RWPE2 (cell line): ENCODE measurements at regions not wholly inside any gene's neighbourhood (a gene's known extent, or its start where the extent isn't known, plus 50 kb on each side); places are given as distances from the start of the nearest gene placed in this dataset.

Experiments
- ATAC-seq: fragments of 200-7000 bp; cut with Tn5 transposase; 3 replicates; pipeline ENCODE4 v1.9.1; 2021; ENCODE audit warnings: low read depth
- DNase-seq: peaks from one replicate; pipeline ENCODE4 v3.0.0-alpha.2; 2020; ENCODE audit warnings: low spot score
- H3K27ac ChIP-seq: fragments of 450-650 bp; 2 replicates; pipeline ENCODE4 v1.5.1; 2017; ENCODE audit warnings: mild to moderate bottlenecking; ENCODE audit not compliant: poor library complexity, severe bottlenecking
- H3K27me3 ChIP-seq: fragments of 250-450 bp; sonication (Bioruptor Pico); 2 replicates; pipeline ENCODE4 v1.5.1; 2021; ENCODE audit warnings: mild to moderate bottlenecking, moderate library complexity; ENCODE audit not compliant: insufficient read depth, poor library complexity, severe bottlenecking
- H3K36me3 ChIP-seq: fragments of 250-450 bp; sonication (Bioruptor Pico); 2 replicates; pipeline ENCODE4 v1.5.1; 2020; ENCODE audit warnings: low read depth, mild to moderate bottlenecking, moderate library complexity
- H3K4me1 ChIP-seq: fragments of 250-450 bp; sonication (Bioruptor Pico); 2 replicates; pipeline ENCODE4 v1.5.1; 2021; ENCODE audit warnings: mild to moderate bottlenecking, moderate library complexity; ENCODE audit not compliant: insufficient read depth, poor library complexity, severe bottlenecking
- H3K4me3 ChIP-seq: fragments of 250-450 bp; sonication (Bioruptor Pico); 2 replicates; pipeline ENCODE4 v1.5.1; 2021; ENCODE audit warnings: mild to moderate bottlenecking, moderate library complexity; ENCODE audit not compliant: severe bottlenecking
- H3K9me3 ChIP-seq: fragments of 250-450 bp; sonication (Bioruptor Pico); 2 replicates; pipeline ENCODE4 v1.5.1; 2021; ENCODE audit warnings: mild to moderate bottlenecking, moderate library complexity; ENCODE audit not compliant: severe bottlenecking
- TF ChIP-seq, protein P1 (sequence below): fragments of 450-650 bp; IDR thresholded peaks from one replicate; pipeline ENCODE4 v1.5.1; 2017; ENCODE audit warnings: mild to moderate bottlenecking, moderate library complexity; ENCODE audit not compliant: poor library complexity, severe bottlenecking

- H3K36me3 ChIP-seq: no peaks in the 10 kb centered on the region
- no peaks in the 10 kb centered on the region for H3K9me3 ChIP-seq
- DNase-seq (no peak), ATAC-seq (no peak)
- no peaks in the 10 kb centered on the region for H3K4me1 ChIP-seq
- no peak overlapping the region for H3K27ac ChIP-seq
- TF ChIP-seq, protein P1, sequence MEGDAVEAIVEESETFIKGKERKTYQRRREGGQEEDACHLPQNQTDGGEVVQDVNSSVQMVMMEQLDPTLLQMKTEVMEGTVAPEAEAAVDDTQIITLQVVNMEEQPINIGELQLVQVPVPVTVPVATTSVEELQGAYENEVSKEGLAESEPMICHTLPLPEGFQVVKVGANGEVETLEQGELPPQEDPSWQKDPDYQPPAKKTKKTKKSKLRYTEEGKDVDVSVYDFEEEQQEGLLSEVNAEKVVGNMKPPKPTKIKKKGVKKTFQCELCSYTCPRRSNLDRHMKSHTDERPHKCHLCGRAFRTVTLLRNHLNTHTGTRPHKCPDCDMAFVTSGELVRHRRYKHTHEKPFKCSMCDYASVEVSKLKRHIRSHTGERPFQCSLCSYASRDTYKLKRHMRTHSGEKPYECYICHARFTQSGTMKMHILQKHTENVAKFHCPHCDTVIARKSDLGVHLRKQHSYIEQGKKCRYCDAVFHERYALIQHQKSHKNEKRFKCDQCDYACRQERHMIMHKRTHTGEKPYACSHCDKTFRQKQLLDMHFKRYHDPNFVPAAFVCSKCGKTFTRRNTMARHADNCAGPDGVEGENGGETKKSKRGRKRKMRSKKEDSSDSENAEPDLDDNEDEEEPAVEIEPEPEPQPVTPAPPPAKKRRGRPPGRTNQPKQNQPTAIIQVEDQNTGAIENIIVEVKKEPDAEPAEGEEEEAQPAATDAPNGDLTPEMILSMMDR: no peak
- H3K27me3 ChIP-seq: no peaks in the 10 kb centered on the region
- H3K4me3 ChIP-seq: no peak overlapping the region
Observed at GRCh38 chr4:37124800-37125199, 119.7 kb upstream of the NWD2 start.

DNA sequence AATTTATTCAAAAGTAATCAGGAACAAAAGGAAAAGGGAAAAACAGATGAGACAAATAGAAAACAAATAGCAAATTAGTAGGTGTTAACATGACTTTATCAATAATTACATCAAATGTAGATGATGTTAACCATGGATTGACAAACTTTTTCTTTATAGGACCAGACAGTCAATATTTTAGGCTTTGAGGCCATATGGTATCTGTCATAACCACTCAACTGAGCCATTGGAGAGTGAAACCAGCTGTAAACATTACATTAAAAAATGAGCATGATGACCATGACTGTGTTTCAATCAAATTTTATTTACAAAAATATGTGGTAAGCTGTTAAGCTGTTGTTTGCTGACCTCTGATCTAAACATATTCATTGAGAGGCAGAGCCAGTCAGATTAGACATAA, 118.5 kb upstream of the NWD2 start:
- no peaks in the 10 kb centered on the region for H3K9me3 ChIP-seq
- no peaks in the 10 kb centered on the region for H3K36me3 ChIP-seq
- no peaks in the 10 kb centered on the region for H3K27me3 ChIP-seq
- ATAC-seq: no peak
- H3K4me3 ChIP-seq: no peak overlapping the region
- H3K27ac ChIP-seq: no peak overlapping the region
- DNase-seq: no peak
- no peaks in the 10 kb centered on the region for H3K4me1 ChIP-seq
- TF ChIP-seq, protein P1: no peak

DNA sequence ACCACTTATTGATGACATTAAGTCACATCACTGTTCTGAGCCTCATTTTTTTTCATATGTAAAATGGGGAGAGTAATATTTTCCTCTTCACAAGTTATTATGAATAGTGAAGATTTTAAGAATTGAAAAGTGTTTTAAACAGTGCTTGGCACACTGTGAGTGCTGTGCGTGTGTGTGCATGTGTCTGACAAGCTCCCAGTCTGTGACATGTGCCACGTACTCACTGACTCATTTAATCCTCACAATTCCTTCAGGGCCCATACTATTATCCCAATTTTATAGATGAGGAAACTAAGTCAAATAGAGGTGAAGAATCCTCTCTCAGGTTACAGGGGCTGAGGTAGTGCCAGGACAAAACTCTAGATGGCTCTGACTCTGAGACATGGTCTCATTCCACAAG, 114.1 kb upstream of the NWD2 start:
- H3K27me3 ChIP-seq: no peaks in the 10 kb centered on the region
- H3K36me3 ChIP-seq: no peaks in the 10 kb centered on the region
- no peak for DNase-seq
- H3K4me3 ChIP-seq: no peak overlapping the region
- H3K27ac ChIP-seq: no peak overlapping the region
- ATAC-seq: no peak
- TF ChIP-seq, protein P1: no peak
- H3K4me1 ChIP-seq: no peaks in the 10 kb centered on the region
- no peaks in the 10 kb centered on the region for H3K9me3 ChIP-seq

DNA sequence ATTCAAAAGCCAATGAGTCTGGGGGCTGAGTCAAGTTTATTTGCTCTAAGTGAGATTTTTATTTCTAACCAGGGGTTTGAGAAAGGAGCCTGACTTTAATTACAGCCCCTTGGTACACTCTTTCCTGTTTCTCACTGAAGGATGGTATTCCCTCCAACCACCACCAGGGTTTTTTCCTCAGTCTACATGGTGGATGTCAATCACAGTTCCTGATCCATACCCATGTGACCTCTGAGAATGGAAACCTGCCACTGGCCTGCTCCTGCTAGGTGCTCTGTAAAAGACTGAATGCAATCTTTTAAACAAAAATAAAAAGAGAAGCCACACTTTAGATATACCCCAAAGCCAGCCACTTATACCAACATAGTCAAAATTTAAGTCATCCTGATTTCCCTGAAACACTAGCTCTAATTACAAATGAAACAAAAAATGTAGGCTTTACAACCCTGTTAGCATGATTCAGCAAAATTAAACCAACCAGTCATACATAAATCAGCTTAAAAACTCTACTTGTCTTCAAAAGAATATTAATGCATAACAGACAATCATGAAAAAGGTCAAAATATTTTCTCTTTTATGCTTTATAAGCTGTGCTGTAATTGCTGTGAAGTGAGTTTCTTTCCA, 112.1 kb upstream of the NWD2 start:
- no peaks in the 10 kb centered on the region for H3K9me3 ChIP-seq
- no peaks in the 10 kb centered on the region for H3K4me1 ChIP-seq
- H3K4me3 ChIP-seq: no peak overlapping the region
- H3K27ac ChIP-seq: no peak overlapping the region
- H3K27me3 ChIP-seq: no peaks in the 10 kb centered on the region
- TF ChIP-seq, protein P1: no peak
- ATAC-seq (no peak), DNase-seq (no peak)
- H3K36me3 ChIP-seq: no peaks in the 10 kb centered on the region

- ATAC-seq (no peak), DNase-seq (no peak)
- TF ChIP-seq, protein P1: no peak
- Histone ChIP-seq H3K4me3 (no peak overlapping the region), H3K9me3 (no peaks in the 10 kb centered on the region), H3K4me1 (no peaks in the 10 kb centered on the region), H3K36me3 (no peaks in the 10 kb centered on the region), H3K27ac (no peak overlapping the region), H3K27me3 (no peaks in the 10 kb centered on the region)
Observed at GRCh38 chr4:37132975-37133360, 111.6 kb upstream of the NWD2 start.
